ENCODE measurements at regions not wholly inside any gene's neighbourhood (a gene's known extent, or its start where the extent isn't known, plus 50 kb on each side); places are given as distances from the start of the nearest gene placed in this dataset.
"Not testable (repeated sequence)": the region's sequence is repeated elsewhere in the genome, so short reads cannot be mapped to it uniquely, and the experiment has no call there.

DNA sequence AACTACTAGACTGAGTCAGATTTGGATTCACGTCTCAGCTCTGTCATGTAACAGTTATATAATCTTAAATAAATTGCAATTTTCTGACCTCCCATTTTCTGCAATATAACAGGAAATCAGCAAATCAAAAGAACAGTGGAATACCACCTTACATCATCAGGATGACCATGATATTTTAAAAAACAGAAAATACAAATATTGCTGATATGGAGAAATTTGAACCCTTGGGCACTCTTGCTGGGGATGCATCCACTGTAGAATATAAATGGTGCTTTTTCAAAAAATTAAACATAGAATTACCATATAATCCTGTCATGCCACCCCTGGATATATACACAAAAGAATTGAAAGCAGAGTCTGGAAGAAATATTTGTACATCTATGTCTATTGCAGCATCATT is 982.5 kb downstream of the TBL1XR1 start:
- H3K4me3 ChIP-seq (ENCODE audit: control insufficient read depth, low read depth, low read length) = no peak overlapping the region
- TF ChIP-seq, protein P1, sequence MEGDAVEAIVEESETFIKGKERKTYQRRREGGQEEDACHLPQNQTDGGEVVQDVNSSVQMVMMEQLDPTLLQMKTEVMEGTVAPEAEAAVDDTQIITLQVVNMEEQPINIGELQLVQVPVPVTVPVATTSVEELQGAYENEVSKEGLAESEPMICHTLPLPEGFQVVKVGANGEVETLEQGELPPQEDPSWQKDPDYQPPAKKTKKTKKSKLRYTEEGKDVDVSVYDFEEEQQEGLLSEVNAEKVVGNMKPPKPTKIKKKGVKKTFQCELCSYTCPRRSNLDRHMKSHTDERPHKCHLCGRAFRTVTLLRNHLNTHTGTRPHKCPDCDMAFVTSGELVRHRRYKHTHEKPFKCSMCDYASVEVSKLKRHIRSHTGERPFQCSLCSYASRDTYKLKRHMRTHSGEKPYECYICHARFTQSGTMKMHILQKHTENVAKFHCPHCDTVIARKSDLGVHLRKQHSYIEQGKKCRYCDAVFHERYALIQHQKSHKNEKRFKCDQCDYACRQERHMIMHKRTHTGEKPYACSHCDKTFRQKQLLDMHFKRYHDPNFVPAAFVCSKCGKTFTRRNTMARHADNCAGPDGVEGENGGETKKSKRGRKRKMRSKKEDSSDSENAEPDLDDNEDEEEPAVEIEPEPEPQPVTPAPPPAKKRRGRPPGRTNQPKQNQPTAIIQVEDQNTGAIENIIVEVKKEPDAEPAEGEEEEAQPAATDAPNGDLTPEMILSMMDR (IDR thresholded peaks at IDR 0.05; ENCODE audit: control insufficient read depth, insufficient read depth, low read depth, low read length, missing control alignments) = no peak

GRCh38 chr3:176213314-176213713 is 984.0 kb downstream of the TBL1XR1 start:
- DNase-seq (ENCODE audit: low read depth) = not testable (repeated sequence)

More for the DNA sequence above, 982.5 kb downstream of the TBL1XR1 start:
- no peak for DNase-seq (ENCODE audit: low read depth)

DNA sequence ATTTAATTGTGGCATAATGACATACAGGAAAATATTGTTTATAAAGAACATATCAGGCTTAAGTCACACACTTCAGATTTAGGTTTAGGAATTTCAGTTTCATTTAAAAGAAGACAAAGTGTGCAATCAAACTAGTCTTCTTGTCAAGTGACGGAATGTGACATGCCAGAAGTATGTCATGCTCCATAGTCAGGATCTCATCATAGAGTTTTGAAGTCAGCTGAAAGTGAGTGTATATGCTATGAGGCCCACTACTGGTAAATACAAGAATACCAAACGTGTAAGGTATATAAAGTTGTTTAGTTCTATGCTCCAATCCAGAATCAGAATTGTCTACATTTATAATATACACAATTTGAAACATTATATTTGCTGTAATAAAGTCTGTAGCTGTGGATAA is 988.4 kb downstream of the TBL1XR1 start:
- no peak for DNase-seq (ENCODE audit: low read depth)
- TF ChIP-seq, protein P1 (IDR thresholded peaks at IDR 0.05; ENCODE audit: control insufficient read depth, insufficient read depth, low read depth, low read length, missing control alignments) = no peak
- no peak overlapping the region for H3K4me3 ChIP-seq (ENCODE audit: control insufficient read depth, low read depth, low read length)

More at GRCh38 chr3:176213314-176213713, 984.0 kb downstream of the TBL1XR1 start:
- H3K4me3 ChIP-seq (ENCODE audit: control insufficient read depth, low read depth, low read length) = not testable (repeated sequence)

DNA sequence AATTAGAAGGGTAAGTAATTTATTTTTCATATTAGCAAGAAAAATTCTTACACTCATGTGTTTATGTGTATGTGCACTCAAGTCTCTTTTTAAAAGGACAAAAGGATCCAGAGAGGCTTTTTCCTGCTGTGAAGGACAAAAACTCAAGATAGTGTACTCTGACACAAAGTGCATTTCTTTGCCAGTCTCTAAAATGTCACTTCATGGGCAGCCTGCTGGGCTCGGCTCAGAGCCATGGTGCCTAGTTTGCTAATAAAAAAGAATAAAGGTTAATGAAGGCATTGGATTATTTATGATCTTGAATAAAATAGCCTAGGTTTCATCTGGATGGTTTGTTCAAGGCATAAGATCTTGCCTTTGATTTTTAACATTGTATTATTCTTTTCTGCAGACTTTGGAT is 989.0 kb downstream of the TBL1XR1 start:
- no peak overlapping the region for H3K4me3 ChIP-seq (ENCODE audit: control insufficient read depth, low read depth, low read length)
- TF ChIP-seq, protein P1 (IDR thresholded peaks at IDR 0.05; ENCODE audit: control insufficient read depth, insufficient read depth, low read depth, low read length, missing control alignments) = no peak
- no peak for DNase-seq (ENCODE audit: low read depth)

DNA sequence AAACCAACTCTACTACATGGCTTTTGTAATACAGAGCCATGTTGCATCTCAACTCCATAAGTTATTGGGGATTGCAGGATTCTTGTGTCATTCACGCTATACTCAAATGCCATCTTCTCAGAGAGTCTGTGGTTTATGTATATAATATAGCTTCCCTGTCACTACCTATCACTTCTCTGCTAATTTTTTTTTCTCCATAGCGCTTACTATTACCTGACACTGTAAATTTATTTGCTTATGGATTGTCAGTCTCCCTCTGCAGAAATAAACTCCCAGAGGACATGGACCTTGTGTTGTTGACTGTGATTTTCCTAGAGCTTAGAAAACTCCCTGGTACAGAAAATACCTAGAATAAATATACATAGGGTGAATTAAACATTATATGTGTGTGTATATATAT is 990.5 kb downstream of the TBL1XR1 start:
- no peak for DNase-seq (ENCODE audit: low read depth)
- TF ChIP-seq, protein P1 (IDR thresholded peaks at IDR 0.05; ENCODE audit: control insufficient read depth, insufficient read depth, low read depth, low read length, missing control alignments) = no peak
- H3K4me3 ChIP-seq (ENCODE audit: control insufficient read depth, low read depth, low read length) = no peak overlapping the region

- no peak overlapping the region for H3K4me3 ChIP-seq (ENCODE audit: control insufficient read depth, low read depth, low read length)
- TF ChIP-seq, protein P1 (IDR thresholded peaks at IDR 0.05; ENCODE audit: control insufficient read depth, insufficient read depth, low read depth, low read length, missing control alignments) = no peak
- DNase-seq (ENCODE audit: low read depth) = no peak
Measured at GRCh38 chr3:176202652-176203051, 994.6 kb downstream of the TBL1XR1 start.

GRCh38 chr3:176193032-176193730 is 1004.1 kb downstream of the TBL1XR1 start:
- no peak overlapping the region for H3K4me3 ChIP-seq (ENCODE audit: control insufficient read depth, low read depth, low read length)
- DNase-seq (ENCODE audit: low read depth) = no peak
- TF ChIP-seq, protein P1 (IDR thresholded peaks at IDR 0.05; ENCODE audit: control insufficient read depth, insufficient read depth, low read depth, low read length, missing control alignments) = no peak

Data from AG09309 (cell line).